Activated naive CD4-positive, alpha-beta T cell treated with anti-CD3 and anti-CD28 coated beads, Interleukin-2, amount 50 U/mL, for 72 hours (primary cell): ENCODE measurements at regions not wholly inside any gene's neighbourhood (a gene's known extent, or its start where the extent isn't known, plus 50 kb on each side); places are given as distances from the start of the nearest gene placed in this dataset.
A peak's percentile ranks its signal among the peaks of the same experiment; 100 is the strongest.

ENCODE experiments used
- ATAC-seq, 2 donors: fragments of 150-1000 bp; cut with Tn5 transposase; 2 replicates each; pipeline ENCODE4 v1.10.0; 2021; ENCODE audit warnings: mild to moderate bottlenecking in 2 of 2, moderate library complexity in 2 of 2
- DNase-seq, 2 donors: peaks; one replicate each; pipeline ENCODE4 v3.0.0; 2021 to 2022; ENCODE audit warnings: low spot score in 2 of 2
- H3K27ac Mint-ChIP-seq, 2 donors: one replicate each; pipeline ENCODE4 v1.8.0; 2022; ENCODE audit warnings: mild to moderate bottlenecking in 2 of 2, mixed read lengths in 2 of 2
- H3K36me3 Mint-ChIP-seq, 2 donors: one replicate each; pipeline ENCODE4 v1.8.0; 2022; ENCODE audit warnings: mixed read lengths in 2 of 2
- H3K9me3 Mint-ChIP-seq, 2 donors: one replicate each; pipeline ENCODE4 v1.8.0; 2022; ENCODE audit warnings: mixed read lengths in 2 of 2

- Mint-ChIP-seq H3K36me3 (peaks cover 8 to 14% of the 10 kb centered on the region in 2 donors), H3K27ac (no peak overlapping the region), H3K9me3 (peaks cover 10 to 18% of the 10 kb centered on the region in 2 donors)
- ATAC-seq (no peak), DNase-seq (no peak)
Observed at GRCh38 chr20:48394415-48395081, 433.3 kb downstream of the PREX1 start.

GRCh38 chr20:48393737-48394314 is 434.0 kb downstream of the PREX1 start:
- H3K27ac Mint-ChIP-seq = no peak overlapping the region
- ATAC-seq = no peak
- no peak for DNase-seq
- H3K9me3 Mint-ChIP-seq = peaks cover 10 to 18% of the 10 kb centered on the region in 2 donors
- H3K36me3 Mint-ChIP-seq = peaks cover 8 to 14% of the 10 kb centered on the region in 2 donors

- ATAC-seq (no peak), DNase-seq (no peak)
- Mint-ChIP-seq H3K9me3 (peaks cover 10 to 18% of the 10 kb centered on the region in 2 donors), H3K27ac (no peak overlapping the region), H3K36me3 (peaks cover 8 to 14% of the 10 kb centered on the region in 2 donors)
Observed at GRCh38 chr20:48393311-48393685, 434.5 kb downstream of the PREX1 start.

GRCh38 chr20:48392407-48393310 is 435.1 kb downstream of the PREX1 start:
- DNase-seq (no peak), ATAC-seq (no peak)
- H3K9me3 Mint-ChIP-seq = peaks cover 10 to 18% of the 10 kb centered on the region in 2 donors
- H3K27ac Mint-ChIP-seq = no peak overlapping the region
- H3K36me3 Mint-ChIP-seq = peaks cover 8 to 14% of the 10 kb centered on the region in 2 donors

GRCh38 chr20:48390981-48391380 is 436.8 kb downstream of the PREX1 start:
- no peak for ATAC-seq
- peaks cover 8 to 14% of the 10 kb centered on the region in 2 donors for H3K36me3 Mint-ChIP-seq
- no peak overlapping the region for H3K27ac Mint-ChIP-seq
- no peak for DNase-seq
- peaks cover 10 to 18% of the 10 kb centered on the region in 2 donors for H3K9me3 Mint-ChIP-seq

- no peak overlapping the region for H3K27ac Mint-ChIP-seq
- ATAC-seq = no peak
Observed at GRCh38 chr20:48387675-48388074, 440.1 kb downstream of the PREX1 start.

GRCh38 chr20:48385527-48385926 is 442.3 kb downstream of the PREX1 start:
- Mint-ChIP-seq H3K9me3 (peaks cover 0 to 3% of the 10 kb centered on the region in 2 donors), H3K36me3 (no peaks in the 10 kb centered on the region), H3K27ac (no peak overlapping the region)
- no peak for DNase-seq
- no peak for ATAC-seq

More at GRCh38 chr20:48387675-48388074, 440.1 kb downstream of the PREX1 start:
- no peak for DNase-seq
- peaks cover 7 to 8% of the 10 kb centered on the region in 2 donors for H3K36me3 Mint-ChIP-seq
- peaks cover 6 to 12% of the 10 kb centered on the region in 2 donors for H3K9me3 Mint-ChIP-seq

GRCh38 chr20:48385114-48385513 is 442.7 kb downstream of the PREX1 start:
- H3K27ac Mint-ChIP-seq = no peak overlapping the region
- DNase-seq (no peak), ATAC-seq (no peak)
- no peaks in the 10 kb centered on the region for H3K9me3 Mint-ChIP-seq
- no peaks in the 10 kb centered on the region for H3K36me3 Mint-ChIP-seq

GRCh38 chr20:48384147-48384818 is 443.5 kb downstream of the PREX1 start:
- Mint-ChIP-seq H3K27ac (no peak overlapping the region), H3K36me3 (no peaks in the 10 kb centered on the region), H3K9me3 (no peaks in the 10 kb centered on the region)
- peak in 1 of 2 donors; percentile 30 for ATAC-seq
- peak in 1 of 2 donors; percentile 19 for DNase-seq

GRCh38 chr20:48383252-48383651 is 444.5 kb downstream of the PREX1 start:
- H3K27ac Mint-ChIP-seq = no peak overlapping the region
- no peaks in the 10 kb centered on the region for H3K36me3 Mint-ChIP-seq
- DNase-seq (no peak), ATAC-seq (no peak)
- no peaks in the 10 kb centered on the region for H3K9me3 Mint-ChIP-seq

- DNase-seq = no peak
- Mint-ChIP-seq H3K36me3 (no peaks in the 10 kb centered on the region), H3K9me3 (no peaks in the 10 kb centered on the region), H3K27ac (no peak overlapping the region)
- no peak for ATAC-seq
Observed at GRCh38 chr20:48382304-48382703, 445.5 kb downstream of the PREX1 start.

- Mint-ChIP-seq H3K36me3 (no peaks in the 10 kb centered on the region), H3K9me3 (no peaks in the 10 kb centered on the region), H3K27ac (no peak overlapping the region)
- ATAC-seq (no peak), DNase-seq (no peak)
Observed at GRCh38 chr20:48381353-48382120, 446.3 kb downstream of the PREX1 start.

- H3K36me3 Mint-ChIP-seq = no peaks in the 10 kb centered on the region
- DNase-seq = no peak
- H3K9me3 Mint-ChIP-seq = no peaks in the 10 kb centered on the region
- no peak for ATAC-seq
- no peak overlapping the region for H3K27ac Mint-ChIP-seq
Observed at GRCh38 chr20:48380661-48381060, 447.1 kb downstream of the PREX1 start.

GRCh38 chr20:48378976-48379675 is 448.7 kb downstream of the PREX1 start:
- no peak for ATAC-seq
- H3K9me3 Mint-ChIP-seq = no peaks in the 10 kb centered on the region

GRCh38 chr20:48377940-48378339 is 449.9 kb downstream of the PREX1 start:
- H3K36me3 Mint-ChIP-seq = no peaks in the 10 kb centered on the region
- H3K27ac Mint-ChIP-seq = no peak overlapping the region
- DNase-seq (no peak), ATAC-seq (no peak)
- H3K9me3 Mint-ChIP-seq = no peaks in the 10 kb centered on the region

More at GRCh38 chr20:48378976-48379675, 448.7 kb downstream of the PREX1 start:
- Mint-ChIP-seq H3K36me3 (no peaks in the 10 kb centered on the region), H3K27ac (no peak overlapping the region)
- DNase-seq = no peak
